T-cell (primary cell): ENCODE measurements at regions not wholly inside any gene's neighbourhood (a gene's known extent, or its start where the extent isn't known, plus 50 kb on each side); places are given as distances from the start of the nearest gene placed in this dataset.
A peak's percentile ranks its signal among the peaks of the same experiment; 100 is the strongest.

ENCODE experiments used
- ATAC-seq, 4 experiments: fragments of 200-7000 bp in 3 of 4; fragments of 150-1000 bp in 1 of 4; cut with Tn5 transposase; replicated peaks in 1 of 4; 1 replicate in 3 of 4; 2 replicates in 1 of 4; pipeline ENCODE4 v1.10.0; 2021; ENCODE audit warnings: moderate library complexity in 3 of 4, mild to moderate bottlenecking in 2 of 4, moderate number of reproducible peaks in 1 of 4
- CTCF ChIA-PET, 2 donors: fragments of 300-600 bp; sonication (Branson Sonifier 250); formaldehyde crosslinking; loops; one replicate each; lab custom pipeline; 2022; ENCODE audit warnings: antibody characterized with exemption in 2 of 2; lab: Charles Lee
- POLR2A ChIA-PET, 2 donors: fragments of 300-600 bp; sonication (Branson Sonifier 250); formaldehyde crosslinking; loops; one replicate each; lab custom pipeline; 2022; ENCODE audit warnings: antibody characterized with exemption in 2 of 2; lab: Charles Lee
- DNase-seq, 35 experiments: peaks; one replicate each; pipeline versions ENCODE4 v3.0.0 to v3.0.0-alpha.2; 2013 to 2023
- H3K27ac ChIP-seq: one replicate; pipeline ENCODE4 v1.5.1; 2013; ENCODE audit warnings: low read length
- H3K27me3 ChIP-seq, 2 experiments: replicated peaks in 1 of 2; 1 replicate in 1 of 2; 2 replicates in 1 of 2; pipeline versions ENCODE4 v1.6.1 to v1.7.0; 2013; ENCODE audit warnings: low read length in 1 of 2, mixed read lengths in 1 of 2; ENCODE audit not compliant: control insufficient read depth in 2 of 2, insufficient read depth in 2 of 2; ENCODE audit errors: extremely low read depth in 1 of 2
- H3K36me3 ChIP-seq, 2 donors: 1 replicate in 1 of 2; 2 replicates in 1 of 2; pipeline versions ENCODE4 v1.6.1 to v1.7.0; 2013; ENCODE audit warnings: low read length in 1 of 2; ENCODE audit not compliant: control insufficient read depth in 2 of 2, insufficient read depth in 1 of 2; ENCODE audit errors: extremely low read depth in 1 of 2
- H3K4me1 ChIP-seq, 2 experiments: 1 replicate in 1 of 2; 2 replicates in 1 of 2; pipeline versions ENCODE4 v1.6.1 to v1.7.0; 2013; ENCODE audit warnings: low read length in 2 of 2, mixed read lengths in 1 of 2; ENCODE audit not compliant: insufficient read depth in 2 of 2, control insufficient read depth in 1 of 2; ENCODE audit errors: extremely low read depth in 1 of 2
- H3K4me3 ChIP-seq, 2 donors: 1 replicate in 1 of 2; 2 replicates in 1 of 2; pipeline versions ENCODE4 v1.5.1 to v1.7.0; 2013; ENCODE audit warnings: mild to moderate bottlenecking in 2 of 2, low read length in 1 of 2, moderate library complexity in 1 of 2; ENCODE audit not compliant: control insufficient read depth in 1 of 2; ENCODE audit errors: extremely low read depth in 1 of 2
- H3K9me3 ChIP-seq: 2 replicates; pipeline ENCODE4 v1.7.0; 2013
- H3K27ac Mint-ChIP-seq, 2 donors: one replicate each; pipeline ENCODE4 v1.8.0; 2020 to 2021; ENCODE audit warnings: mild to moderate bottlenecking in 2 of 2, mixed read lengths in 2 of 2
- H3K27me3 Mint-ChIP-seq, 2 donors: one replicate each; pipeline ENCODE4 v1.8.0; 2021 to 2022; ENCODE audit warnings: mixed read lengths in 2 of 2
- H3K36me3 Mint-ChIP-seq: one replicate; pipeline ENCODE4 v1.8.0; 2021; ENCODE audit warnings: mixed read lengths
- H3K4me1 Mint-ChIP-seq, 3 donors: one replicate each; pipeline ENCODE4 v1.8.0; 2020 to 2022; ENCODE audit warnings: mixed read lengths in 3 of 3, mild to moderate bottlenecking in 1 of 3
- H3K4me3 Mint-ChIP-seq, 3 donors: one replicate each; pipeline ENCODE4 v1.8.0; 2020 to 2022; ENCODE audit warnings: mild to moderate bottlenecking in 3 of 3, mixed read lengths in 3 of 3, moderate library complexity in 3 of 3
- H3K9me3 Mint-ChIP-seq, 3 donors: one replicate each; pipeline ENCODE4 v1.8.0; 2020 to 2022; ENCODE audit warnings: mixed read lengths in 3 of 3
- WGBS: methylation state at CpG from one replicate; pipeline ENCODE4 v1.1.5; 2013; ENCODE audit warnings: missing lambda C conversion rate; ENCODE audit not compliant: insufficient coverage; 5-methylcytosine and 5-hydroxymethylcytosine counted together

- H3K27ac Mint-ChIP-seq, result peak overlapping the region; percentile 97 to 98
- H3K4me1 Mint-ChIP-seq, result peaks cover 94 to 95% (median 95%) of the 10 kb centered on the region in 3 donors
- H3K4me3 ChIP-seq, result peak overlapping the region in 1 of 2 donors; percentile 44
- H3K27me3 Mint-ChIP-seq, result no peaks in the 10 kb centered on the region
- H3K9me3 ChIP-seq, result no peaks in the 10 kb centered on the region
- H3K27me3 ChIP-seq, result no peaks in the 10 kb centered on the region
- ATAC-seq (no peak), DNase-seq (peak in 1 of 35 experiments; percentile 33)
- peak overlapping the region; percentile 48 for H3K27ac ChIP-seq
- POLR2A ChIA-PET, result interaction anchor here (0.6 to 0.7 kb wide), 5 partner anchors 13 to 508 kb away, joined by 3 to 6 read pairs (median 3); no protein-coding TSS in a partner anchor
- CTCF ChIA-PET, result interaction anchor here in 1 of 2 donors (0.6 to 2.4 kb wide), 7 partner anchors 14 to 998 kb away, joined by 3 to 8 read pairs (median 4); no protein-coding TSS in a partner anchor
- H3K4me3 Mint-ChIP-seq, result peak overlapping the region; percentile 72 to 79 (median 74)
- 28% methylated on average over 4 of the region's 7 CpGs for WGBS
- no peaks in the 10 kb centered on the region for H3K36me3 Mint-ChIP-seq
- H3K36me3 ChIP-seq, result no peaks in the 10 kb centered on the region
- peaks cover 80 to 83% of the 10 kb centered on the region in 2 experiments for H3K4me1 ChIP-seq
- no peaks in the 10 kb centered on the region for H3K9me3 Mint-ChIP-seq
Measured at GRCh38 chr13:99050983-99051488, 73.2 kb upstream of the DOCK9 start.

GRCh38 chr13:99051768-99052455 is 74.0 kb upstream of the DOCK9 start:
- ATAC-seq, result peak; percentile 58 to 70 (median 66)
- peaks cover 92 to 94% (median 94%) of the 10 kb centered on the region in 3 donors for H3K4me1 Mint-ChIP-seq
- peaks cover 73 to 80% of the 10 kb centered on the region in 2 experiments for H3K4me1 ChIP-seq

GRCh38 chr13:99053636-99054233 is 75.9 kb upstream of the DOCK9 start:
- Histone ChIP-seq H3K4me3 (no peak overlapping the region), H3K36me3 (no peaks in the 10 kb centered on the region), H3K27ac (peak overlapping the region; percentile 48), H3K27me3 (no peaks in the 10 kb centered on the region), H3K4me1 (peaks cover 67 to 73% of the 10 kb centered on the region in 2 experiments), H3K9me3 (no peaks in the 10 kb centered on the region)
- Mint-ChIP-seq H3K27me3 (no peaks in the 10 kb centered on the region), H3K4me1 (peaks cover 93 to 95% (median 94%) of the 10 kb centered on the region in 3 donors), H3K27ac (peak overlapping the region; percentile 95 to 97), H3K9me3 (no peaks in the 10 kb centered on the region), H3K4me3 (peak overlapping the region; percentile 34 to 85 (median 34)), H3K36me3 (no peaks in the 10 kb centered on the region)
- 20% methylated on average over 1 of the region's 5 CpGs for WGBS
- ChIA-PET CTCF (interaction anchor here in 1 of 2 donors (0.6 kb wide), 1 partner anchor 22 kb away, joined by 5 read pairs; no protein-coding TSS in a partner anchor), POLR2A (interaction anchor here in 1 of 2 donors (0.5 to 1.1 kb wide), 2 partner anchors 11 to 1829 kb away, joined by 3 to 6 read pairs; no protein-coding TSS in a partner anchor)
- ATAC-seq, result peak; percentile 36 to 51 (median 42)
- DNase-seq, result no peak

More at GRCh38 chr13:99051768-99052455, 74.0 kb upstream of the DOCK9 start:
- no peaks in the 10 kb centered on the region for H3K9me3 ChIP-seq
- Mint-ChIP-seq H3K27me3 (no peaks in the 10 kb centered on the region), H3K9me3 (no peaks in the 10 kb centered on the region), H3K27ac (peak overlapping the region; percentile 97 to 98), H3K4me3 (peak overlapping the region; percentile 72 to 79 (median 74)), H3K36me3 (no peaks in the 10 kb centered on the region)
- WGBS, result 0% methylated on average over 1 of the region's 2 CpGs
- DNase-seq, result peak in 1 of 35 experiments; percentile 68
- ChIA-PET CTCF (interaction anchor here in 1 of 2 donors (0.6 to 2.4 kb wide), 4 partner anchors 13 to 214 kb away, joined by 4 to 8 read pairs (median 6); no protein-coding TSS in a partner anchor), POLR2A (interaction anchor here in 1 of 2 donors (0.6 to 0.7 kb wide), 4 partner anchors 12 to 181 kb away, joined by 3 to 6 read pairs (median 4); no protein-coding TSS in a partner anchor)
- no peaks in the 10 kb centered on the region for H3K36me3 ChIP-seq
- peak overlapping the region in 1 of 2 donors; percentile 44 for H3K4me3 ChIP-seq
- H3K27ac ChIP-seq, result peak overlapping the region; percentile 48
- no peaks in the 10 kb centered on the region for H3K27me3 ChIP-seq

GRCh38 chr13:99055281-99055680 is 77.4 kb upstream of the DOCK9 start:
- Mint-ChIP-seq H3K4me1 (peaks cover 90 to 96% (median 90%) of the 10 kb centered on the region in 3 donors), H3K27me3 (no peaks in the 10 kb centered on the region), H3K4me3 (peak overlapping the region; percentile 46 to 85 (median 57)), H3K9me3 (no peaks in the 10 kb centered on the region), H3K27ac (peak overlapping the region; percentile 95 to 97), H3K36me3 (no peaks in the 10 kb centered on the region)
- DNase-seq (peak in 1 of 35 experiments; percentile 46), ATAC-seq (no peak)
- Histone ChIP-seq H3K4me3 (no peak overlapping the region), H3K4me1 (peaks cover 54 to 68% of the 10 kb centered on the region in 2 experiments), H3K9me3 (no peaks in the 10 kb centered on the region), H3K27ac (peak overlapping the region; percentile 30), H3K36me3 (no peaks in the 10 kb centered on the region), H3K27me3 (no peaks in the 10 kb centered on the region)
- WGBS, result 8% methylated on average over 9 of the region's 10 CpGs
- POLR2A ChIA-PET, result no interaction called here
- CTCF ChIA-PET, result interaction anchor here in 1 of 2 donors (1.0 kb wide), 1 partner anchor 9 kb away, joined by 4 read pairs; no protein-coding TSS in a partner anchor

- Mint-ChIP-seq H3K36me3 (no peaks in the 10 kb centered on the region), H3K27me3 (no peaks in the 10 kb centered on the region), H3K27ac (peak overlapping the region in 1 of 2 donors; percentile 11), H3K4me3 (peak overlapping the region in 1 of 3 donors; percentile 85), H3K9me3 (no peaks in the 10 kb centered on the region), H3K4me1 (peaks cover 89 to 96% (median 90%) of the 10 kb centered on the region in 3 donors)
- Histone ChIP-seq H3K27ac (peak overlapping the region; percentile 7), H3K36me3 (no peaks in the 10 kb centered on the region), H3K27me3 (no peaks in the 10 kb centered on the region), H3K9me3 (no peaks in the 10 kb centered on the region), H3K4me3 (no peak overlapping the region), H3K4me1 (peaks cover 51 to 64% of the 10 kb centered on the region in 2 experiments)
- DNase-seq, result no peak
- CTCF ChIA-PET, result interaction anchor here in 1 of 2 donors (1.0 kb wide), 1 partner anchor 9 kb away, joined by 4 read pairs; no protein-coding TSS in a partner anchor
- no CpG with 5 or more reads among the region's 1 CpG for WGBS
- POLR2A ChIA-PET, result interaction anchor here in 1 of 2 donors (0.8 kb wide), 1 partner anchor 12 kb away, joined by 3 read pairs; no protein-coding TSS in a partner anchor
- no peak for ATAC-seq
Measured at GRCh38 chr13:99055735-99056134, 77.9 kb upstream of the DOCK9 start.
